Stimulated activated naive CD4-positive, alpha-beta T cell (primary cell): ENCODE measurements at regions not wholly inside any gene's neighbourhood (a gene's known extent, or its start where the extent isn't known, plus 50 kb on each side); places are given as distances from the start of the nearest gene placed in this dataset.
A peak's percentile ranks its signal among the peaks of the same experiment; 100 is the strongest.
"Not testable (repeated sequence)": the region's sequence is repeated elsewhere in the genome, so short reads cannot be mapped to it uniquely, and the experiment has no call there.

Source experiments
- DNase-seq, 6 experiments: peaks; one replicate each; lab custom pipeline; 2025; lab: John Stamatoyannopoulos, UW

- no peak for DNase-seq
These were observed 50.4 kb upstream of the SOD1 start for GRCh38 chr21:31609081-31609480.

GRCh38 chr21:31607791-31608190, 51.7 kb upstream of the SOD1 start:
- no peak for DNase-seq

- DNase-seq = no peak
These were observed 53.2 kb upstream of the SOD1 start for GRCh38 chr21:31606081-31606874.

GRCh38 chr21:31604591-31605190, 54.8 kb upstream of the SOD1 start:
- DNase-seq = peak; percentile 20 to 72 (median 58)

- no peak for DNase-seq
These were observed 59.9 kb upstream of the SOD1 start for GRCh38 chr21:31599563-31599962.

- DNase-seq = no peak
These were observed 60.5 kb upstream of the SOD1 start for GRCh38 chr21:31599013-31599412.

- DNase-seq = no peak
These were observed 61.8 kb upstream of the SOD1 start for GRCh38 chr21:31597683-31598082.

- no peak for DNase-seq
These were observed 63.4 kb upstream of the SOD1 start for GRCh38 chr21:31596055-31596454.

- DNase-seq = no peak
These were observed 64.8 kb upstream of the SOD1 start for GRCh38 chr21:31594726-31595125.

GRCh38 chr21:31594279-31594678, 65.2 kb upstream of the SOD1 start:
- no peak for DNase-seq

- DNase-seq = no peak
These were observed 66.4 kb upstream of the SOD1 start for GRCh38 chr21:31592963-31593560.

- no peak for DNase-seq
These were observed 67.0 kb upstream of the SOD1 start for GRCh38 chr21:31592516-31592915.

GRCh38 chr21:31589820-31590219, 69.7 kb upstream of the SOD1 start:
- no peak for DNase-seq

GRCh38 chr21:31586118-31586517, 73.4 kb upstream of the SOD1 start:
- no peak for DNase-seq

- DNase-seq = not testable (repeated sequence)
These were observed 75.6 kb upstream of the SOD1 start for GRCh38 chr21:31583937-31584336.

GRCh38 chr21:31583498-31583897, 76.0 kb upstream of the SOD1 start:
- no peak for DNase-seq

GRCh38 chr21:31580866-31581276, 78.6 kb upstream of the SOD1 start:
- peak; percentile 27 to 70 (median 60) for DNase-seq

- DNase-seq = no peak
These were observed 82.2 kb upstream of the SOD1 start for GRCh38 chr21:31577271-31577670.

- no peak for DNase-seq
These were observed 83.1 kb upstream of the SOD1 start for GRCh38 chr21:31576428-31576827.

GRCh38 chr21:31573217-31573616, 86.3 kb upstream of the SOD1 start:
- DNase-seq = no peak

GRCh38 chr21:31571879-31572278, 87.6 kb upstream of the SOD1 start:
- DNase-seq = no peak

GRCh38 chr21:31570824-31571566, 88.5 kb upstream of the SOD1 start:
- DNase-seq = no peak

- no peak for DNase-seq
These were observed 92.9 kb upstream of the SOD1 start for GRCh38 chr21:31566611-31567010.
